ENCODE measurements at regions not wholly inside any gene's neighbourhood (a gene's known extent, or its start where the extent isn't known, plus 50 kb on each side); places are given as distances from the start of the nearest gene placed in this dataset.

DNA sequence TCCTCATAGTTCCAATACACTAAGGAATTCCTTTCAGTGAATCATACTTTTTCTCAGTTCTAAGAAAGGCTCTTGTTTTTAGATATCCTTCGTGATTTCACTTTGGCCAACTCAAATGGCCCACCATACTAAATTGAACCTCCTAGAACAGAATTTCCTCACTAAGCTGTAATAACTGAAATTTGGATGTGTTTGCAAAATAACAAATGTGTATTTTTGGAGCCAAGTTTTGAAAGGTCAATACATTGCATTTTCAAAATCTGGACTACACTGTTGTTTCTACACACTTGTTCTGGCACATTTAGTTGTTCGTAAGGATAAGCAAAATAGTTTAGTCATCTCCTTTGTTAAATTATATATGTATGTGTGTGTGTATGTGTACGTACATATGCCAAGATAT, 439.0 kb upstream of the STXBP6 start:
- TF ChIP-seq, protein P1, sequence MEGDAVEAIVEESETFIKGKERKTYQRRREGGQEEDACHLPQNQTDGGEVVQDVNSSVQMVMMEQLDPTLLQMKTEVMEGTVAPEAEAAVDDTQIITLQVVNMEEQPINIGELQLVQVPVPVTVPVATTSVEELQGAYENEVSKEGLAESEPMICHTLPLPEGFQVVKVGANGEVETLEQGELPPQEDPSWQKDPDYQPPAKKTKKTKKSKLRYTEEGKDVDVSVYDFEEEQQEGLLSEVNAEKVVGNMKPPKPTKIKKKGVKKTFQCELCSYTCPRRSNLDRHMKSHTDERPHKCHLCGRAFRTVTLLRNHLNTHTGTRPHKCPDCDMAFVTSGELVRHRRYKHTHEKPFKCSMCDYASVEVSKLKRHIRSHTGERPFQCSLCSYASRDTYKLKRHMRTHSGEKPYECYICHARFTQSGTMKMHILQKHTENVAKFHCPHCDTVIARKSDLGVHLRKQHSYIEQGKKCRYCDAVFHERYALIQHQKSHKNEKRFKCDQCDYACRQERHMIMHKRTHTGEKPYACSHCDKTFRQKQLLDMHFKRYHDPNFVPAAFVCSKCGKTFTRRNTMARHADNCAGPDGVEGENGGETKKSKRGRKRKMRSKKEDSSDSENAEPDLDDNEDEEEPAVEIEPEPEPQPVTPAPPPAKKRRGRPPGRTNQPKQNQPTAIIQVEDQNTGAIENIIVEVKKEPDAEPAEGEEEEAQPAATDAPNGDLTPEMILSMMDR (IDR thresholded peaks at IDR 0.05) = no peak
- no peak for TF ChIP-seq EP300 (IDR thresholded peaks at IDR 0.05)
- no peak for TF ChIP-seq POLR2AphosphoS5 (IDR thresholded peaks at IDR 0.05)
- no peak for TF ChIP-seq POLR2A (IDR thresholded peaks at IDR 0.05; ENCODE audit: low read depth)

Data from esophagus muscularis mucosa (tissue), 4 donors.